ENCODE measurements at regions not wholly inside any gene's neighbourhood (a gene's known extent, or its start where the extent isn't known, plus 50 kb on each side); places are given as distances from the start of the nearest gene placed in this dataset.

DNA sequence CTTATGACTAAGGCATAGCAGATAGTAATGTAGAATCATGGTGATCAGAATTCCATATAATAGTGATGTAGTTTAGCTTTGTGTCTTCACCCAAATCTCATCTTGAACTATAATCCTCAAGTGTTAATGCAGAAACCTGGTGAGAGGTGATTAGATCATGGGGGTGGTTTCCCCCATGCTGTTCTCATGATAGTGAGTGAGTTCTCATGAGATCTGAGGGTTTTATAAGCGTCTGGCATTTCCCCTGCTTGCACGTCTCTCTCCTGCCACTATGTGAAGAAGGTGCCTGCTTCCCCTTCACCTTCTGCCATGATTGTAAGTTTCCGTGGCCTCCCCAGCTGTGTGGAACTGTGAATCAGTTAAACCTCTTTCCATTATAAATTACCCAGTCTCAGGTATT is 138.7 kb upstream of the CBLB start:
- H3K4me3 Mint-ChIP-seq, result peak overlapping the region in 1 of 4 donors; percentile 68
- Histone ChIP-seq H3K4me1 (ENCODE audit: control insufficient read depth, insufficient read depth, low read length, poor library complexity, severe bottlenecking) (no peaks in the 10 kb centered on the region), H3K27ac (ENCODE audit: insufficient read depth, low read length, poor library complexity, severe bottlenecking) (no peak overlapping the region), H3K9me3 (ENCODE audit: control insufficient read depth in 2 of 2, low read length in 2 of 2) (no peaks in the 10 kb centered on the region), H3K36me3 (ENCODE audit: control insufficient read depth, insufficient read depth, low read length) (no peaks in the 10 kb centered on the region), H3K27me3 (ENCODE audit: control insufficient read depth, insufficient read depth, low read length) (no peaks in the 10 kb centered on the region), H3K4me3 (ENCODE audit: low read depth, low read length) (no peak overlapping the region)
- H3K4me1 Mint-ChIP-seq, result peaks cover 8 to 35% (median 15%) of the 10 kb centered on the region in 4 donors
- no peak overlapping the region for H3K27ac Mint-ChIP-seq
- no peaks in the 10 kb centered on the region for H3K36me3 Mint-ChIP-seq
- ATAC-seq (ENCODE audit: low read depth in 2 of 2) (no peak), DNase-seq (no peak)
- H3K9me3 Mint-ChIP-seq, result peaks cover 0 to 2% (median 0%) of the 10 kb centered on the region in 7 donors
- H3K27me3 Mint-ChIP-seq, result no peaks in the 10 kb centered on the region

GRCh38 chr3:106008766-106009165 is 140.0 kb upstream of the CBLB start:
- peaks cover 5 to 32% (median 17%) of the 10 kb centered on the region in 4 donors for H3K4me1 Mint-ChIP-seq

GRCh38 chr3:106010829-106011228 is 142.0 kb upstream of the CBLB start:
- peaks cover 0 to 2% (median 0%) of the 10 kb centered on the region in 7 donors for H3K9me3 Mint-ChIP-seq
- no peak for ATAC-seq (ENCODE audit: low read depth in 2 of 2)
- no peak overlapping the region for H3K4me3 ChIP-seq (ENCODE audit: low read depth, low read length)
- no peaks in the 10 kb centered on the region for H3K36me3 ChIP-seq (ENCODE audit: control insufficient read depth, insufficient read depth, low read length)
- H3K9me3 ChIP-seq (ENCODE audit: control insufficient read depth in 2 of 2, low read length in 2 of 2), result no peaks in the 10 kb centered on the region
- DNase-seq, result peak in 1 of 3 donors; percentile 23
- peaks cover 5 to 23% (median 17%) of the 10 kb centered on the region in 4 donors for H3K4me1 Mint-ChIP-seq
- no peaks in the 10 kb centered on the region for H3K36me3 Mint-ChIP-seq
- H3K4me3 Mint-ChIP-seq, result no peak overlapping the region
- no peaks in the 10 kb centered on the region for H3K27me3 Mint-ChIP-seq
- no peaks in the 10 kb centered on the region for H3K27me3 ChIP-seq (ENCODE audit: control insufficient read depth, insufficient read depth, low read length)
- H3K4me1 ChIP-seq (ENCODE audit: control insufficient read depth, insufficient read depth, low read length, poor library complexity, severe bottlenecking), result no peaks in the 10 kb centered on the region
- H3K27ac Mint-ChIP-seq, result peak overlapping the region in 1 of 3 donors; percentile 13
- H3K27ac ChIP-seq (ENCODE audit: insufficient read depth, low read length, poor library complexity, severe bottlenecking), result no peak overlapping the region

More at GRCh38 chr3:106008766-106009165, 140.0 kb upstream of the CBLB start:
- H3K9me3 Mint-ChIP-seq, result peaks cover 0 to 2% (median 0%) of the 10 kb centered on the region in 7 donors
- ATAC-seq (ENCODE audit: low read depth in 2 of 2) (no peak), DNase-seq (no peak)
- Histone ChIP-seq H3K36me3 (ENCODE audit: control insufficient read depth, insufficient read depth, low read length) (no peaks in the 10 kb centered on the region), H3K27me3 (ENCODE audit: control insufficient read depth, insufficient read depth, low read length) (no peaks in the 10 kb centered on the region), H3K27ac (ENCODE audit: insufficient read depth, low read length, poor library complexity, severe bottlenecking) (no peak overlapping the region), H3K4me3 (ENCODE audit: low read depth, low read length) (no peak overlapping the region), H3K9me3 (ENCODE audit: control insufficient read depth in 2 of 2, low read length in 2 of 2) (no peaks in the 10 kb centered on the region), H3K4me1 (ENCODE audit: control insufficient read depth, insufficient read depth, low read length, poor library complexity, severe bottlenecking) (no peaks in the 10 kb centered on the region)
- no peaks in the 10 kb centered on the region for H3K27me3 Mint-ChIP-seq
- H3K36me3 Mint-ChIP-seq, result no peaks in the 10 kb centered on the region
- no peak overlapping the region for H3K4me3 Mint-ChIP-seq
- H3K27ac Mint-ChIP-seq, result no peak overlapping the region

DNA sequence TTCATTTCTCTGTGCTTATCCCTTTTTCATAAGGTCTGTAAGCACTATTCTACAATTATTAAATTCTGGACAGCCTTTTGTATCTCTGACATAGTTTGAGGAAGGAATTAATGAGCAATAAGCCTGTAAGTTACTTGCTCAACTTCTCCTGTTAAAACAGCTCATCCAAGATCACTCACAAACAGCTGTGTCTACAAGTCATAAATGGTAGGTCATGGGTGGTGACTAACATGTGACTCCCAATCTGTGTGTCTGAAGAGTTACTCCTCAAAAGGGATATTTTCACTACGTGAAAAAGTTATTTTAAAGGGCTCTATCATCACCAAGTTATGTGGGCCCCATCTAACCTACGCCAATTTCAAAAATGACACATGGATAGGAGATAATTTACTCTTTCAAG is 145.2 kb upstream of the CBLB start:
- Histone ChIP-seq H3K9me3 (ENCODE audit: control insufficient read depth in 2 of 2, low read length in 2 of 2) (no peaks in the 10 kb centered on the region), H3K27ac (ENCODE audit: insufficient read depth, low read length, poor library complexity, severe bottlenecking) (no peak overlapping the region), H3K27me3 (ENCODE audit: control insufficient read depth, insufficient read depth, low read length) (no peaks in the 10 kb centered on the region), H3K4me1 (ENCODE audit: control insufficient read depth, insufficient read depth, low read length, poor library complexity, severe bottlenecking) (no peaks in the 10 kb centered on the region), H3K4me3 (ENCODE audit: low read depth, low read length) (no peak overlapping the region), H3K36me3 (ENCODE audit: control insufficient read depth, insufficient read depth, low read length) (no peaks in the 10 kb centered on the region)
- Mint-ChIP-seq H3K27ac (no peak overlapping the region), H3K4me3 (no peak overlapping the region), H3K9me3 (peaks cover 0 to 2% (median 0%) of the 10 kb centered on the region in 7 donors), H3K36me3 (no peaks in the 10 kb centered on the region), H3K27me3 (peaks cover 4% of the 10 kb centered on the region), H3K4me1 (peaks cover 5 to 23% (median 17%) of the 10 kb centered on the region in 4 donors)
- ATAC-seq (ENCODE audit: low read depth in 2 of 2) (no peak), DNase-seq (no peak)

GRCh38 chr3:106014518-106014917 is 145.7 kb upstream of the CBLB start:
- ATAC-seq (ENCODE audit: low read depth in 2 of 2) (no peak), DNase-seq (no peak)
- H3K27me3 Mint-ChIP-seq, result peaks cover 4% of the 10 kb centered on the region
- H3K4me1 Mint-ChIP-seq, result peaks cover 5 to 21% (median 17%) of the 10 kb centered on the region in 4 donors
- Histone ChIP-seq H3K4me3 (ENCODE audit: low read depth, low read length) (no peak overlapping the region), H3K36me3 (ENCODE audit: control insufficient read depth, insufficient read depth, low read length) (no peaks in the 10 kb centered on the region), H3K27ac (ENCODE audit: insufficient read depth, low read length, poor library complexity, severe bottlenecking) (no peak overlapping the region), H3K4me1 (ENCODE audit: control insufficient read depth, insufficient read depth, low read length, poor library complexity, severe bottlenecking) (no peaks in the 10 kb centered on the region), H3K27me3 (ENCODE audit: control insufficient read depth, insufficient read depth, low read length) (no peaks in the 10 kb centered on the region), H3K9me3 (ENCODE audit: control insufficient read depth in 2 of 2, low read length in 2 of 2) (no peaks in the 10 kb centered on the region)
- H3K27ac Mint-ChIP-seq, result no peak overlapping the region
- H3K9me3 Mint-ChIP-seq, result peaks cover 0 to 2% (median 0%) of the 10 kb centered on the region in 7 donors
- H3K4me3 Mint-ChIP-seq, result no peak overlapping the region
- H3K36me3 Mint-ChIP-seq, result no peaks in the 10 kb centered on the region

- no peak for ATAC-seq (ENCODE audit: low read depth in 2 of 2)
- Histone ChIP-seq H3K27ac (ENCODE audit: insufficient read depth, low read length, poor library complexity, severe bottlenecking) (no peak overlapping the region), H3K4me3 (ENCODE audit: low read depth, low read length) (no peak overlapping the region), H3K36me3 (ENCODE audit: control insufficient read depth, insufficient read depth, low read length) (no peaks in the 10 kb centered on the region), H3K9me3 (ENCODE audit: control insufficient read depth in 2 of 2, low read length in 2 of 2) (no peaks in the 10 kb centered on the region), H3K27me3 (ENCODE audit: control insufficient read depth, insufficient read depth, low read length) (no peaks in the 10 kb centered on the region), H3K4me1 (ENCODE audit: control insufficient read depth, insufficient read depth, low read length, poor library complexity, severe bottlenecking) (no peaks in the 10 kb centered on the region)
- Mint-ChIP-seq H3K27me3 (peaks cover 4% of the 10 kb centered on the region), H3K4me1 (peaks cover 5 to 16% (median 15%) of the 10 kb centered on the region in 4 donors), H3K27ac (no peak overlapping the region), H3K4me3 (no peak overlapping the region), H3K36me3 (no peaks in the 10 kb centered on the region), H3K9me3 (peaks cover 0 to 2% (median 0%) of the 10 kb centered on the region in 7 donors)
- DNase-seq, result no peak
Observed at GRCh38 chr3:106014971-106015370, 146.2 kb upstream of the CBLB start.

- H3K36me3 Mint-ChIP-seq, result no peaks in the 10 kb centered on the region
- H3K27me3 ChIP-seq (ENCODE audit: control insufficient read depth, insufficient read depth, low read length), result no peaks in the 10 kb centered on the region
- no peaks in the 10 kb centered on the region for H3K36me3 ChIP-seq (ENCODE audit: control insufficient read depth, insufficient read depth, low read length)
- H3K9me3 ChIP-seq (ENCODE audit: control insufficient read depth in 2 of 2, low read length in 2 of 2), result no peaks in the 10 kb centered on the region
- no peaks in the 10 kb centered on the region for H3K4me1 Mint-ChIP-seq
- no peak overlapping the region for H3K27ac Mint-ChIP-seq
- H3K9me3 Mint-ChIP-seq, result peaks cover 0 to 2% (median 0%) of the 10 kb centered on the region in 7 donors
- no peak overlapping the region for H3K4me3 ChIP-seq (ENCODE audit: low read depth, low read length)
- ATAC-seq (ENCODE audit: low read depth in 2 of 2) (no peak), DNase-seq (no peak)
- H3K27ac ChIP-seq (ENCODE audit: insufficient read depth, low read length, poor library complexity, severe bottlenecking), result no peak overlapping the region
- no peak overlapping the region for H3K4me3 Mint-ChIP-seq
- H3K27me3 Mint-ChIP-seq, result peaks cover 4% of the 10 kb centered on the region
- no peaks in the 10 kb centered on the region for H3K4me1 ChIP-seq (ENCODE audit: control insufficient read depth, insufficient read depth, low read length, poor library complexity, severe bottlenecking)
Observed at GRCh38 chr3:106018102-106018501, 149.3 kb upstream of the CBLB start.

GRCh38 chr3:106018929-106019550 is 150.2 kb upstream of the CBLB start:
- ATAC-seq (ENCODE audit: low read depth in 2 of 2) (no peak), DNase-seq (no peak)
- Histone ChIP-seq H3K4me1 (ENCODE audit: control insufficient read depth, insufficient read depth, low read length, poor library complexity, severe bottlenecking) (no peaks in the 10 kb centered on the region), H3K27ac (ENCODE audit: insufficient read depth, low read length, poor library complexity, severe bottlenecking) (no peak overlapping the region), H3K4me3 (ENCODE audit: low read depth, low read length) (no peak overlapping the region), H3K27me3 (ENCODE audit: control insufficient read depth, insufficient read depth, low read length) (no peaks in the 10 kb centered on the region), H3K36me3 (ENCODE audit: control insufficient read depth, insufficient read depth, low read length) (no peaks in the 10 kb centered on the region), H3K9me3 (ENCODE audit: control insufficient read depth in 2 of 2, low read length in 2 of 2) (no peaks in the 10 kb centered on the region)
- H3K9me3 Mint-ChIP-seq, result peaks cover 0 to 2% (median 0%) of the 10 kb centered on the region in 7 donors
- no peak overlapping the region for H3K27ac Mint-ChIP-seq
- no peaks in the 10 kb centered on the region for H3K36me3 Mint-ChIP-seq
- H3K4me3 Mint-ChIP-seq, result no peak overlapping the region
- H3K4me1 Mint-ChIP-seq, result no peaks in the 10 kb centered on the region
- peaks cover 4% of the 10 kb centered on the region for H3K27me3 Mint-ChIP-seq
